Skeletal muscle cell (primary cell): ENCODE measurements at regions not wholly inside any gene's neighbourhood (a gene's known extent, or its start where the extent isn't known, plus 50 kb on each side); places are given as distances from the start of the nearest gene placed in this dataset.

Source experiments
- DNase-seq: peaks from one replicate; pipeline ENCODE4 v3.0.0-alpha.2; 2010; ENCODE audit warnings: low read depth
- H3K4me3 ChIP-seq: 2 replicates; pipeline ENCODE4 v1.5.1; 2011; ENCODE audit warnings: low read depth, mild to moderate bottlenecking, control low read depth, low read length, moderate library complexity

- H3K4me3 ChIP-seq, result no peak overlapping the region
- no peak for DNase-seq
Observed at GRCh38 chr9:3006851-3007250, 163.0 kb upstream of the PUM3 start.

DNA sequence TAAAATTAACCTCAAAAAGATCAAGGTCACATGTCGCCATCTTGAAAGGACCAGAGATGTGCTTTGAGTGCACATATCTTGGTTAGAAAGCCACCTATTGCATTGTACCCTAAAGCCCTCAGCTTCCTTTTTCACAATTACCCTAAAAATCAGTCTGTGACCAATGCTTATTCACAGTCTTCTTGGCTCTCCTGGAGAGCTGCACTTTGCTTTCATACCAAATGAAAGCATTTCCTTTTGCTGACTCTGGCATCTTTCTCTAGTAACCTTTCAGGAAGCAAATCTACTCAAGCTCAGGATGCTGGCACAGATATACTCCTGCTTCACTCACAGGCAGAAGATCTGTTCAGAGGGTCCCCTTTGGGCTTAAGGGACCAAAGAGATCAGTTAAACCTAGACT is 160.7 kb upstream of the PUM3 start:
- no peak for DNase-seq
- no peak overlapping the region for H3K4me3 ChIP-seq

DNA sequence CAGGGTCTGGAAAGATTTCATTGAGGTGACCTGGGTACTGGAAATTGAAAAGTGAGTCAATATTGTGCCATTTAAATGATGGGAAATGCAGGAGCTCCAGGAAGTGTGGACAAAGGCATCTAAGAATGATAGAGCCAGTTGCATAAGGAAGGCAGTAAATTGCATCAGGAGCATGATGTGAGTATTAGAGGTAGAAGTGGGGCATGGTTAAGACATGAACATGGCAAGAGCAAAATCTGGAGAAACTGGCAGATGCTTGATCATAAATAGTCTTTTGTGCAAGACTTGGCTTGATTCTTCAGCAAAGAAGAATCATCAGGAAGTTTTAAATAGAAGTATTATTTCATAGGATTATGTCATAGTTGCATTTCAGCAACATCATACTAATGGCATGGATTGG is 157.4 kb upstream of the PUM3 start:
- no peak for DNase-seq
- no peak overlapping the region for H3K4me3 ChIP-seq

DNA sequence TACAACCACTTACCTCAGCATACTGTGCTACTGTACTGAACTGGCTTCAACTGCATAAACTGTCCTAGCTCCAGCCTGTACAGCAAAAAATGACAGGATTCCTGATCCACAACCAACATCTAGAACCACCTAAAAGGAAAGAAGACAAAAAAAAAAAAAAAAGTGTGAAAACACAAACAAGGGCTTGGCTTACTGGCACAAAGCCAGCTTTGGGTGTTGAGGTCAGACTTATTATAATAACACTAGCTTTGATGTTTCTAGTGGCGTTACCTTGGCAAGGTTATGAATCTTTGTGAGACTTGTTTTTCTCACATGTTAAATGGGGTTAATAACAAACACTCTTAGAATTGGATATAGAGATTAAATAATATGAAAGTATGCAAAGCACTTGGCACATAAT is 148.5 kb upstream of the PUM3 start:
- H3K4me3 ChIP-seq, result no peak overlapping the region
- DNase-seq, result no peak

DNA sequence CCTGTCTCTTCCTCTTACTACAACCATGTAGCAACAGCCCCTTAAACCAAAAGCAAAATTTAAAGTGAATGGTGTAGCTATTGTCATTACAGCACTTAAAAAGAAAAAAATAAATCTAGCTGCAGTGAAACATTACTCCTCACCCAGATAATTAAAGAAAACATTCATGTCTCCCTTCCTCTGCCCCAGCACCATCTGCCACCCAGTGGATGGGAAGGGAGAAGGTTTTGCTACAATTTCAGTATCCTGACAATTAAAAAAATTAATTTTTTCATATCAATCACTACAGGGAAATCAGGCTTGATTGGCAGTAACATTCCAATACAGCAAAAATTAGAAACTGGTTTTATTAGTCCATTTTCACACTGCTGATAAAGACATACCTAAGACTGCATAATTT is 147.4 kb upstream of the PUM3 start:
- no peak overlapping the region for H3K4me3 ChIP-seq
- DNase-seq, result no peak

DNA sequence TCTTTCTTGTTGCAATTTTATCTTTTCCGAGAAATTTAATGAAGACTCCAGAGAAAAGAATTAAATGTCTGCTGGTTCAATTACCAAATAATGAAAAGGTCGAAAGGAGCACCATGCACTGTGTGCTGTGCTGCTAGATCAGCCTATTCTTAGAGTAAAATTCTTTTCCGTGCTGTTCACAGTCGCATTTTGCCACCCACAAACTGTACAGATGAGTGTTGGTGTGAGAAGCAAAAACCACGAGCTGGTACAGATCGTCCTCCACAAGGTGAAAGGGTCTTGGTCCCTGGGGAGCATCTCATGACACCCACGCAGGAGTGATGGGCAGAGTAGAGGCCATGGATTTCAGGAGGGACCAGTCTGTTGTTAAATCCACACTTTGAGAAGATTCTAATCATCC is 143.8 kb upstream of the PUM3 start:
- no peak overlapping the region for H3K4me3 ChIP-seq
- DNase-seq, result no peak

DNA sequence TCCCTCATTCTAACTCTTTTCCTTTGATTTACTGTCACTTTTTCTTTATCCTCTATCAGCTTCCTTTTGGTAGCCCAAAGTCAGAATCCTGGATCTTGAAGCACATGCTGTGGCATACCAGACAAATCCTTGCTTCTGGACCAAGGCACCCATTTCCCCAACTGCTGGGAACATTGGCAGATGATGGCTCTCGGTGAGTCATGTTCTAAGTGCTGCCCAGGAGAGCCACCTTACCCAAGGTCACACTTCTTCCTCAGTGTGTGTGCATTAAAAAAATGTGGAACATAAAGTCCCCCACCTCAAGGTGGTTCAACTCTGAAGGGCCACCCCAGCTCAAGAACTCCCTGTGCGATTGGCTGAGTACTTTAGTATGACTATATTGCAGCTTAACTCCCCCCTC is 141.4 kb upstream of the PUM3 start:
- no peak for DNase-seq
- H3K4me3 ChIP-seq, result no peak overlapping the region

GRCh38 chr9:2984491-2984890 is 140.6 kb upstream of the PUM3 start:
- no peak for DNase-seq
- H3K4me3 ChIP-seq, result no peak overlapping the region

DNA sequence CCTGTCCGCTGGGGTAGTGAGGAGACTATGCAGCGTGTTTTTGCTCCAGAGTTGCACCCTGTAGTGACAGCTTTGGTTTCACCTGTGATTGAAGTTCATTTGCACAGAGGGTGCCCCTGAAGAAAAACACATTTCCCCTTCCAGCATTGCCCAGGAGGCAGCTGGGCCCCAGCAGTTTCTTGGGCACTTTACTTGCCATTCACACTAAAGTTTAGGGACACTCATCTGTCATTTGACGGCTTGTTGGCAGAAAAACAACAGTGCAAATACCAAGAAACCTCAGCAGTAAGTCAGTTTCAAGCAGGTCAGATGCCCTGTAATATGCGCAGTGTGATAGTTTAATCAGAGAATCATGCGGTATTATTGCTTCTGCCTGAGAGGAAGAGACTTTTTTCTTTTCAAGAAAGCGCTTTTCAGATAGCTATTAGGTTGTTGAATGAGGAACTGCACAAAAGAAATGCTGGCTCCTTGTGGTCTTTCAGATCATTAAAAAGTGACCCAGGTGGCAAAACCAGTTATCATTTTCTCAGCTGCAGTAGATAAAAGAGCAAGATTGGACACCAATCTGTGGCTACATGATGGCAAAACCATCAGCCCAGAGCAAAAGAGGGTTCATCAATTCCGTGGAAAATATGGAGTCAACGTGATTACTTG is 136.2 kb upstream of the PUM3 start:
- H3K4me3 ChIP-seq, result no peak overlapping the region
- DNase-seq, result no peak

GRCh38 chr9:2972475-2972874 is 128.6 kb upstream of the PUM3 start:
- no peak for DNase-seq
- no peak overlapping the region for H3K4me3 ChIP-seq

GRCh38 chr9:2970864-2971263 is 127.0 kb upstream of the PUM3 start:
- no peak for DNase-seq
- no peak overlapping the region for H3K4me3 ChIP-seq

- DNase-seq, result no peak
- H3K4me3 ChIP-seq, result no peak overlapping the region
Observed at GRCh38 chr9:2967766-2968165, 123.9 kb upstream of the PUM3 start.

DNA sequence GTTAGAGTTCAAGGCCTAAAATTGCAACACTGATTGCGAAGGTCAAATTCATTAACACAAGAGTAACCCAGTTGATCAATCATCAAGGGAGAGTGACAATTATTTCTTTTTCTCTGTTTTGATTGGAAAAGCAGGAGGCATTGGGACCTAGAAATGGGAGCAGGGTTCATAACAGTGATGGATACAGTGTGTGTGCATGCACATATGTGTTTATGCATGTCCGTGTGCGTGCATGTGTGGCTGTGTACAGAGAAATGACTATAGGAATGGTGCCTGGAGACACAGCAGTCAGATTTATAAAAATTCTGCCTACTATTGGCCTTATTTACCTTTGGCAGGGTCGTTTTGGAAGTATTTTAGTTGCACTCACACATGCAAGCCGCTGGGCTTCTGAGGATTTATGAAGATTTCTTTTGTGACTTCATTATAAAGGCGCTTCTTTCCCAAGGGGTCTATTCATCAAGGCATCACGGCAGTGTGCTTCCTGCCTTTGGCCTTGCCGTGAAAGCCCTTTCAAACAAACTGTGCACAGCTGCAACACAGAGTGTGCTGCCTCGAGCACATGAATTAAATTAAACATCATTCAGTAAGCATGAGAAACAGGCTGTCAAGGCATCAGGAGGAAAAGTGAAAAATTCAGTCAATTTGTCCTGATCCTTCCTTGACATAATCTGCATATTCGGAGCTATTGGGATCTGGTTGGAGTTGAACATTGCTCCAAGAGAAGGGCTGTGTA is 122.8 kb upstream of the PUM3 start:
- no peak for DNase-seq
- H3K4me3 ChIP-seq, result no peak overlapping the region

- DNase-seq, result no peak
Observed at GRCh38 chr9:2964470-2964869, 120.6 kb upstream of the PUM3 start.

GRCh38 chr9:2963307-2963706 is 119.4 kb upstream of the PUM3 start:
- H3K4me3 ChIP-seq, result no peak overlapping the region
- DNase-seq, result no peak

More at GRCh38 chr9:2964470-2964869, 120.6 kb upstream of the PUM3 start:
- no peak overlapping the region for H3K4me3 ChIP-seq

GRCh38 chr9:2962471-2963172 is 118.7 kb upstream of the PUM3 start:
- no peak for DNase-seq
- H3K4me3 ChIP-seq, result no peak overlapping the region

GRCh38 chr9:2958219-2958618 is 114.3 kb upstream of the PUM3 start:
- DNase-seq, result no peak
- no peak overlapping the region for H3K4me3 ChIP-seq

DNA sequence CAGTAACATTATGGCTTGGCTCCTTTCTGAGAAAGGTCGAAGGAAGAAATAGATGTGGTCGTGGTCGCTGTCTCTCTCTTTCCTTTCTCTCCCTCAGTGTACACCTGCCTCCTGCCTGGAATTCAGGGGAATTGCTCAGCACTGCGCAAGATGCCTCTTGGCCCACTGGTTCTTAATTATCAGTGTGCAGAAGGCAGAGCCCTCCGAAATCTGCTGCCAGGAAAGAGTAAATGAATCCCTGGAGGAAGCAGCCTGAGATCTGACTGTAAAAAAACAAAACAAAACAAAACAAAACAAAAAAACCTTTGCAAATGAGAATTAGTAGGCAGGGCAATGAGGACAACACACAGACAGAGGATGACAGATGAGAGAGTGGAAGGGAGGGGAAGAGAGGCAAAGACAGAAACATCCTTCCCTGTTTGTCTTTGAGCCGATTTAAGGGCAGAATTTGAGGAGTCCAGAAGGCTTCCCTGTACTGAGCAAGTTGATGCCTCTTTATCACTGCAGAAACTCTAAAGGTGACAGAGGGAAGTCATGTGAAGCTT is 113.8 kb upstream of the PUM3 start:
- no peak for DNase-seq
- H3K4me3 ChIP-seq, result no peak overlapping the region

DNA sequence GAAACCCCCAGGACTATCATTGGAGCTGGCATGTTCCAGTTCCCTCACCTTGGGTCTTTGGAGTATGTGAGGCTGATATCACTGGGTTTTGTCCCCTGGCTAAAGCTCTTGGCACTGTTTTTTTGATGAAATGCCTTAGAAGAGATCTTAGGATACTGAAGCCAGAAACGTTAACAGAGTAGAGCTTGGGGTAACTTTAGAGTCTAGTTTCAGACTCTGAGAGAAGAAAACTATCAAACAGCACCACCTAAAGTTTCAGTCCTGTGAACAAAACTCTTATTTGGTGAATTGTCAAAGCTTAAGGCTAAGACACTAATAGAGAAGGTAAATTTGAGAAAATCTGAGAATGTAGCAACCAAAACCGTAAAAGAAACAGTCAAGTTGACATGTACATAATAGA is 111.7 kb upstream of the PUM3 start:
- H3K4me3 ChIP-seq, result no peak overlapping the region
- DNase-seq, result no peak

DNA sequence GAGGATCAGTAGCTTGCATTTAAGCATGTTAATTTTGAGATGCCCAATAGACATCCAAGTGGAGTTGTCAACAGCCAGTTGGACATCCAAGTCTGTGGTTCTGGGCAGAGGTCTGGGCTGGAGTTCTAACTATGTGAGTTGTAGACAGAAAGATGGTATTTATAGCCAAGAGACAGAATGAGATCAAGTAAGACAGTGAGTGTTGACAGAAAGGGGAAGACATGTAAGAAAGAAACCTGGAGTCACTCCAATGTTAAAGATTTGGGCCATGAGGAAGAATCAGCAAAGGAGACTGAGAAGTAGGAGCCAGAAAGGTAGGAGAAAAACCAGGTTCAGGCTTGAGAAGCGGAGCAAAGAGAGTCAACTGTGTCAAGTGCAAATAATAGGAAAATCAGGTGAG is 95.5 kb upstream of the PUM3 start:
- no peak overlapping the region for H3K4me3 ChIP-seq
- no peak for DNase-seq

DNA sequence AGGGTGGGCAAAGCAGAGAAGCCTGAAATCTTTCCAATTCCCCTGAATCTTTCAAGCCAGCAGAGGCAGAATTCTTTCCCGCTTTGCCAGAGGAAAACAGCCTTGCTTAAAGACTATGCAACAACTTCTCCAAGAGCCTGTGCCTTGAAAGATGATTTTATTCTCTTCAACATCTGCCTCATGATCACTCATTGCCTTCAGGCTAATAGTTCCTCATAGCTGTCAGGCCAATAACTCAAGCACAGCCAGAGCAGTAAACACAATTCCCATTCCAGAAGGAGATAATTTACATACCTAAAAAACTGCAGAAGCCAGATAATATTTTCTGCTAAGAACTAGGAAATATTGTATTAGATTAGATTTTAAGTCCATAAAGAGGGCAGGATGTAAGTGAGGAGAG is 92.3 kb upstream of the PUM3 start:
- H3K4me3 ChIP-seq, result no peak overlapping the region
- DNase-seq, result no peak
